ENCODE measurements at regions not wholly inside any gene's neighbourhood (a gene's known extent, or its start where the extent isn't known, plus 50 kb on each side); places are given as distances from the start of the nearest gene placed in this dataset.

- TF ChIP-seq CTCF (IDR thresholded peaks at IDR 0.05) (no peak), POLR2AphosphoS5 (IDR thresholded peaks at IDR 0.05) (no peak), POLR2A (IDR thresholded peaks at IDR 0.05) (no peak), EP300 (IDR thresholded peaks at IDR 0.05) (no peak)
Measured at GRCh38 chr14:98962118-98962517, 309.9 kb downstream of the BCL11B start.
